HCT116 (cell line): ENCODE measurements at regions not wholly inside any gene's neighbourhood (a gene's known extent, or its start where the extent isn't known, plus 50 kb on each side); places are given as distances from the start of the nearest gene placed in this dataset.

Source experiments
- EZH2 ChIP-seq: fragments of 200-600 bp; sonication (generic); IDR thresholded peaks from 2 replicates; pipeline ENCODE4 v1.6.1; 2017; ENCODE audit warnings: antibody characterized with exemption, mixed run types
- FOSL1 ChIP-seq: IDR thresholded peaks from 2 replicates; pipeline ENCODE4 v1.6.1; 2012; ENCODE audit warnings: low read depth
- JUND ChIP-seq: IDR thresholded peaks from 2 replicates; pipeline ENCODE4 v1.6.1; 2012
- POLR2A ChIP-seq: IDR thresholded peaks from 2 replicates; pipeline ENCODE4 v1.7.0; 2011; ENCODE audit warnings: borderline replicate concordance; ENCODE audit not compliant: insufficient read depth, insufficient read length; ENCODE audit errors: extremely low read depth
- POLR2AphosphoS5 ChIP-seq: IDR thresholded peaks from 2 replicates; pipeline ENCODE4 v1.6.1; 2011; ENCODE audit warnings: mild to moderate bottlenecking, low read depth, low read length, moderate library complexity
- RAD21 ChIP-seq: IDR thresholded peaks from 2 replicates; pipeline ENCODE4 v1.6.1; 2012; ENCODE audit warnings: low read depth, mild to moderate bottlenecking
- SIN3A ChIP-seq: IDR thresholded peaks from 2 replicates; pipeline ENCODE4 v1.6.1; 2012; ENCODE audit warnings: low read depth
- SRF ChIP-seq: IDR thresholded peaks from 2 replicates; pipeline ENCODE4 v1.6.1; 2012; ENCODE audit warnings: low read depth
- ZNF274 ChIP-seq: fragments of 200-500 bp; sonication (Bioruptor generic); IDR thresholded peaks from 2 replicates; pipeline ENCODE4 v1.6.1; 2014; ENCODE audit warnings: mild to moderate bottlenecking, low read depth, low read length, inconsistent platforms
- TF ChIP-seq, protein P1 (sequence below), 3 experiments: fragments of 200-600 bp in 1 of 3; sonication (generic) in 1 of 3; IDR thresholded peaks in 2 of 3; conservative IDR thresholded peaks in 1 of 3; 2 replicates each; pipeline ENCODE4 v1.5.1; 2012 to 2017; ENCODE audit warnings: low read depth in 2 of 3, low read length in 2 of 3, antibody characterized with exemption in 1 of 3, borderline replicate concordance in 1 of 3, control low read depth in 1 of 3, mild to moderate bottlenecking in 1 of 3, mixed read lengths in 1 of 3, mixed run types in 1 of 3, moderate library complexity in 1 of 3; ENCODE audit not compliant: insufficient read depth in 1 of 3
- TF ChIP-seq, protein P2 (sequence below): IDR thresholded peaks from 2 replicates; pipeline ENCODE4 v1.6.1; 2012; ENCODE audit warnings: low read depth
- TF ChIP-seq, protein P3 (sequence below): IDR thresholded peaks from 2 replicates; pipeline ENCODE4 v1.6.1; 2011; ENCODE audit warnings: mild to moderate bottlenecking, low read length, moderate library complexity; ENCODE audit not compliant: insufficient replicate concordance; ENCODE audit errors: extremely low read depth

DNA sequence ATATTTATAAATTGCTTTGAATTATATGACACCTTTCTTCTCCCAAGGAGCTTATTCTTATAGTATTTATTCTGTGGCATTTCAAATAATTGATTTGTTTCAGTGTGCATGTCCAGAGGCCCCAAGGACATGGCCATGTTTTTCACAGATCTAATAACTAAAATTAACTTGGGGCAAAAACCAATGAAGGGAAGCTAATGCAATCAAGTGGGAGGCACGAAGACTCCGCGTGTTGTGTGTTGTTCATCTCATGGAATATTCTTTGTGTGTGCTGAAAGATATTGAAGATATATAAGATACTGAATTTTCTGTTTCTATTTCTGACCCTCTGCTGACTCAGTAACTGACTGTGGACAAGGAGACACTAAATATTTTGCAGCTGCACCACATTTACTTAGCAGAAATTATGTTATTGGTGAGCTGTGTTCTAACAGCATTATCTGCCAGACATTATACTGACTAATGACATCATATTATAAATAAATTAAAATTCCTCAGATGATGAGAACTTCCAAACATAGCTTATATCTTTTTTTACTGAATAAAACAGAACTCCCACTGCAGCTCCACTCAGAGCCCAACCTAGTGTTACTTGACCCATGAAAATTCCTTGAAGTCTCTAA lies 519.3 kb upstream of the CXADR start:
- TF ChIP-seq, protein P1, sequence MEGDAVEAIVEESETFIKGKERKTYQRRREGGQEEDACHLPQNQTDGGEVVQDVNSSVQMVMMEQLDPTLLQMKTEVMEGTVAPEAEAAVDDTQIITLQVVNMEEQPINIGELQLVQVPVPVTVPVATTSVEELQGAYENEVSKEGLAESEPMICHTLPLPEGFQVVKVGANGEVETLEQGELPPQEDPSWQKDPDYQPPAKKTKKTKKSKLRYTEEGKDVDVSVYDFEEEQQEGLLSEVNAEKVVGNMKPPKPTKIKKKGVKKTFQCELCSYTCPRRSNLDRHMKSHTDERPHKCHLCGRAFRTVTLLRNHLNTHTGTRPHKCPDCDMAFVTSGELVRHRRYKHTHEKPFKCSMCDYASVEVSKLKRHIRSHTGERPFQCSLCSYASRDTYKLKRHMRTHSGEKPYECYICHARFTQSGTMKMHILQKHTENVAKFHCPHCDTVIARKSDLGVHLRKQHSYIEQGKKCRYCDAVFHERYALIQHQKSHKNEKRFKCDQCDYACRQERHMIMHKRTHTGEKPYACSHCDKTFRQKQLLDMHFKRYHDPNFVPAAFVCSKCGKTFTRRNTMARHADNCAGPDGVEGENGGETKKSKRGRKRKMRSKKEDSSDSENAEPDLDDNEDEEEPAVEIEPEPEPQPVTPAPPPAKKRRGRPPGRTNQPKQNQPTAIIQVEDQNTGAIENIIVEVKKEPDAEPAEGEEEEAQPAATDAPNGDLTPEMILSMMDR (IDR thresholded peaks at IDR 0.05 in 2 of 3, conservative IDR thresholded peaks at IDR 0.05 in 1 of 3; ENCODE audit: borderline replicate concordance in 1 of 3, insufficient read depth in 1 of 3, low read depth in 2 of 3, low read length in 2 of 3): no peak
- TF ChIP-seq POLR2AphosphoS5 (no peak), RAD21 (no peak), JUND (no peak), EZH2 (no peak), ZNF274 (no peak), POLR2A (no peak), SRF (no peak), FOSL1 (no peak), SIN3A (no peak)
- TF ChIP-seq, protein P2, sequence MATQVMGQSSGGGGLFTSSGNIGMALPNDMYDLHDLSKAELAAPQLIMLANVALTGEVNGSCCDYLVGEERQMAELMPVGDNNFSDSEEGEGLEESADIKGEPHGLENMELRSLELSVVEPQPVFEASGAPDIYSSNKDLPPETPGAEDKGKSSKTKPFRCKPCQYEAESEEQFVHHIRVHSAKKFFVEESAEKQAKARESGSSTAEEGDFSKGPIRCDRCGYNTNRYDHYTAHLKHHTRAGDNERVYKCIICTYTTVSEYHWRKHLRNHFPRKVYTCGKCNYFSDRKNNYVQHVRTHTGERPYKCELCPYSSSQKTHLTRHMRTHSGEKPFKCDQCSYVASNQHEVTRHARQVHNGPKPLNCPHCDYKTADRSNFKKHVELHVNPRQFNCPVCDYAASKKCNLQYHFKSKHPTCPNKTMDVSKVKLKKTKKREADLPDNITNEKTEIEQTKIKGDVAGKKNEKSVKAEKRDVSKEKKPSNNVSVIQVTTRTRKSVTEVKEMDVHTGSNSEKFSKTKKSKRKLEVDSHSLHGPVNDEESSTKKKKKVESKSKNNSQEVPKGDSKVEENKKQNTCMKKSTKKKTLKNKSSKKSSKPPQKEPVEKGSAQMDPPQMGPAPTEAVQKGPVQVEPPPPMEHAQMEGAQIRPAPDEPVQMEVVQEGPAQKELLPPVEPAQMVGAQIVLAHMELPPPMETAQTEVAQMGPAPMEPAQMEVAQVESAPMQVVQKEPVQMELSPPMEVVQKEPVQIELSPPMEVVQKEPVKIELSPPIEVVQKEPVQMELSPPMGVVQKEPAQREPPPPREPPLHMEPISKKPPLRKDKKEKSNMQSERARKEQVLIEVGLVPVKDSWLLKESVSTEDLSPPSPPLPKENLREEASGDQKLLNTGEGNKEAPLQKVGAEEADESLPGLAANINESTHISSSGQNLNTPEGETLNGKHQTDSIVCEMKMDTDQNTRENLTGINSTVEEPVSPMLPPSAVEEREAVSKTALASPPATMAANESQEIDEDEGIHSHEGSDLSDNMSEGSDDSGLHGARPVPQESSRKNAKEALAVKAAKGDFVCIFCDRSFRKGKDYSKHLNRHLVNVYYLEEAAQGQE: no peak
- TF ChIP-seq, protein P3, sequence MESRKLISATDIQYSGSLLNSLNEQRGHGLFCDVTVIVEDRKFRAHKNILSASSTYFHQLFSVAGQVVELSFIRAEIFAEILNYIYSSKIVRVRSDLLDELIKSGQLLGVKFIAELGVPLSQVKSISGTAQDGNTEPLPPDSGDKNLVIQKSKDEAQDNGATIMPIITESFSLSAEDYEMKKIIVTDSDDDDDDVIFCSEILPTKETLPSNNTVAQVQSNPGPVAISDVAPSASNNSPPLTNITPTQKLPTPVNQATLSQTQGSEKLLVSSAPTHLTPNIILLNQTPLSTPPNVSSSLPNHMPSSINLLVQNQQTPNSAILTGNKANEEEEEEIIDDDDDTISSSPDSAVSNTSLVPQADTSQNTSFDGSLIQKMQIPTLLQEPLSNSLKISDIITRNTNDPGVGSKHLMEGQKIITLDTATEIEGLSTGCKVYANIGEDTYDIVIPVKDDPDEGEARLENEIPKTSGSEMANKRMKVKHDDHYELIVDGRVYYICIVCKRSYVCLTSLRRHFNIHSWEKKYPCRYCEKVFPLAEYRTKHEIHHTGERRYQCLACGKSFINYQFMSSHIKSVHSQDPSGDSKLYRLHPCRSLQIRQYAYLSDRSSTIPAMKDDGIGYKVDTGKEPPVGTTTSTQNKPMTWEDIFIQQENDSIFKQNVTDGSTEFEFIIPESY: no peak
